ENCODE measurements at regions not wholly inside any gene's neighbourhood (a gene's known extent, or its start where the extent isn't known, plus 50 kb on each side); places are given as distances from the start of the nearest gene placed in this dataset.

DNA sequence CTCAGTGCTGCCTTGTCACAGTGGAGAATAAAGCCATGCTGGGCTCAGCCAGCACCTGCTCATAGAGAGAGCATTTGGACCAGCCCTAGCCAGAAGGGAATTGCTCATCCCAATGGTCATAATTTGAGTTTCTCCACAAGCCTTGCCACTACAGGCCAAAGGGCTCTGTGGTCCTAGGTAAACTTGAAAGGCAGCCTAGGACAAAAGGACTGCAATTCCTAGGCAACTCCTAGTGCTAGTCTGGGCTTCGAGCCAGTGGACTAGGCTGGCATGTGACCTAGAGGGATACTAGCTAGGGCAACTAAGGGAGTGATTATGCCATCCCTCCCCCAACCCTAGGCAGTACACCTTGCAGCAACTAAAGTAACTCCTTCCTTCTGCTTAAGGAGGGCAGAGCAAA is 516.2 kb downstream of the BCKDHB start:
- no peak for TF ChIP-seq POLR2AphosphoS5 (IDR thresholded peaks at IDR 0.05)
- TF ChIP-seq, protein P1, sequence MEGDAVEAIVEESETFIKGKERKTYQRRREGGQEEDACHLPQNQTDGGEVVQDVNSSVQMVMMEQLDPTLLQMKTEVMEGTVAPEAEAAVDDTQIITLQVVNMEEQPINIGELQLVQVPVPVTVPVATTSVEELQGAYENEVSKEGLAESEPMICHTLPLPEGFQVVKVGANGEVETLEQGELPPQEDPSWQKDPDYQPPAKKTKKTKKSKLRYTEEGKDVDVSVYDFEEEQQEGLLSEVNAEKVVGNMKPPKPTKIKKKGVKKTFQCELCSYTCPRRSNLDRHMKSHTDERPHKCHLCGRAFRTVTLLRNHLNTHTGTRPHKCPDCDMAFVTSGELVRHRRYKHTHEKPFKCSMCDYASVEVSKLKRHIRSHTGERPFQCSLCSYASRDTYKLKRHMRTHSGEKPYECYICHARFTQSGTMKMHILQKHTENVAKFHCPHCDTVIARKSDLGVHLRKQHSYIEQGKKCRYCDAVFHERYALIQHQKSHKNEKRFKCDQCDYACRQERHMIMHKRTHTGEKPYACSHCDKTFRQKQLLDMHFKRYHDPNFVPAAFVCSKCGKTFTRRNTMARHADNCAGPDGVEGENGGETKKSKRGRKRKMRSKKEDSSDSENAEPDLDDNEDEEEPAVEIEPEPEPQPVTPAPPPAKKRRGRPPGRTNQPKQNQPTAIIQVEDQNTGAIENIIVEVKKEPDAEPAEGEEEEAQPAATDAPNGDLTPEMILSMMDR (IDR thresholded peaks at IDR 0.05), result no peak
- TF ChIP-seq POLR2A (IDR thresholded peaks at IDR 0.05), result no peak

Data from stomach (tissue), 4 donors.